Mesothelial cell of epicardium (in vitro differentiated cells): ENCODE measurements at regions not wholly inside any gene's neighbourhood (a gene's known extent, or its start where the extent isn't known, plus 50 kb on each side); places are given as distances from the start of the nearest gene placed in this dataset.
"Not testable (repeated sequence)": the region's sequence is repeated elsewhere in the genome, so short reads cannot be mapped to it uniquely, and the experiment has no call there.

ENCODE experiments used
- DNase-seq, 2 experiments: peaks; one replicate each; pipeline ENCODE4 v3.0.0; 2021; ENCODE audit warnings: low spot score in 2 of 2; ENCODE audit not compliant: unreplicated experiment in 2 of 2
- H3K27ac Mint-ChIP-seq: 2 replicates; pipeline ENCODE4 v1.8.0; 2021; ENCODE audit warnings: mixed read lengths
- H3K27me3 Mint-ChIP-seq: 2 replicates; pipeline ENCODE4 v1.8.0; 2021; ENCODE audit warnings: low read depth, mixed read lengths
- H3K36me3 Mint-ChIP-seq: 2 replicates; pipeline ENCODE4 v1.8.0; 2021; ENCODE audit warnings: mixed read lengths
- H3K4me1 Mint-ChIP-seq: 2 replicates; pipeline ENCODE4 v1.8.0; 2021; ENCODE audit warnings: mixed read lengths
- H3K4me3 Mint-ChIP-seq: 2 replicates; pipeline ENCODE4 v1.8.0; 2021; ENCODE audit warnings: mild to moderate bottlenecking, moderate library complexity, mixed read lengths
- H3K9me3 Mint-ChIP-seq: 2 replicates; pipeline ENCODE4 v1.8.0; 2021; ENCODE audit warnings: mixed read lengths
- CTCF ChIP-seq: fragments of 200-600 bp; sonication (generic); IDR thresholded peaks from one replicate; pipeline ENCODE4 v1.5.0; 2021; ENCODE audit warnings: antibody characterized with exemption; ENCODE audit not compliant: unreplicated experiment

- peaks cover 36% of the 10 kb centered on the region for H3K9me3 Mint-ChIP-seq
- TF ChIP-seq CTCF: no peak
- H3K4me1 Mint-ChIP-seq: no peaks in the 10 kb centered on the region
- H3K4me3 Mint-ChIP-seq: no peak overlapping the region
- DNase-seq: no peak
- H3K36me3 Mint-ChIP-seq: peaks cover 4% of the 10 kb centered on the region
- H3K27me3 Mint-ChIP-seq: no peaks in the 10 kb centered on the region
- H3K27ac Mint-ChIP-seq: no peak overlapping the region
These were observed 975.8 kb upstream of the DEFB115 start for GRCh38 chr20:30281584-30282197.

GRCh38 chr20:30283476-30284280 is 973.8 kb upstream of the DEFB115 start:
- not testable (repeated sequence) for H3K4me3 Mint-ChIP-seq, H3K27ac Mint-ChIP-seq, H3K4me1 Mint-ChIP-seq, H3K27me3 Mint-ChIP-seq, DNase-seq, H3K36me3 Mint-ChIP-seq
- peaks cover 38% of the 10 kb centered on the region for H3K9me3 Mint-ChIP-seq

- no peaks in the 10 kb centered on the region for H3K27me3 Mint-ChIP-seq
- DNase-seq: no peak
- H3K36me3 Mint-ChIP-seq: peaks cover 4% of the 10 kb centered on the region
- H3K9me3 Mint-ChIP-seq: peaks cover 43% of the 10 kb centered on the region
- H3K27ac Mint-ChIP-seq: no peak overlapping the region
- no peaks in the 10 kb centered on the region for H3K4me1 Mint-ChIP-seq
- TF ChIP-seq CTCF: no peak
- no peak overlapping the region for H3K4me3 Mint-ChIP-seq
These were observed 973.1 kb upstream of the DEFB115 start for GRCh38 chr20:30284281-30284905.

- Mint-ChIP-seq H3K4me1 (no peaks in the 10 kb centered on the region), H3K27me3 (no peaks in the 10 kb centered on the region), H3K27ac (no peak overlapping the region), H3K36me3 (peaks cover 5% of the 10 kb centered on the region), H3K9me3 (peaks cover 44% of the 10 kb centered on the region), H3K4me3 (no peak overlapping the region)
- no peak for TF ChIP-seq CTCF
- DNase-seq: no peak
These were observed 971.8 kb upstream of the DEFB115 start for GRCh38 chr20:30285677-30286076.

GRCh38 chr20:30286157-30286556 is 971.3 kb upstream of the DEFB115 start:
- no peak for DNase-seq
- Mint-ChIP-seq H3K4me1 (no peaks in the 10 kb centered on the region), H3K4me3 (no peak overlapping the region), H3K9me3 (peaks cover 47% of the 10 kb centered on the region), H3K27ac (no peak overlapping the region), H3K36me3 (peaks cover 6% of the 10 kb centered on the region), H3K27me3 (no peaks in the 10 kb centered on the region)
- no peak for TF ChIP-seq CTCF

- H3K36me3 Mint-ChIP-seq, H3K27ac Mint-ChIP-seq, H3K4me1 Mint-ChIP-seq, DNase-seq, H3K4me3 Mint-ChIP-seq, H3K27me3 Mint-ChIP-seq: not testable (repeated sequence)
- peaks cover 42% of the 10 kb centered on the region for H3K9me3 Mint-ChIP-seq
These were observed 970.0 kb upstream of the DEFB115 start for GRCh38 chr20:30287459-30287858.
